ENCODE measurements at regions not wholly inside any gene's neighbourhood (a gene's known extent, or its start where the extent isn't known, plus 50 kb on each side); places are given as distances from the start of the nearest gene placed in this dataset.

DNA sequence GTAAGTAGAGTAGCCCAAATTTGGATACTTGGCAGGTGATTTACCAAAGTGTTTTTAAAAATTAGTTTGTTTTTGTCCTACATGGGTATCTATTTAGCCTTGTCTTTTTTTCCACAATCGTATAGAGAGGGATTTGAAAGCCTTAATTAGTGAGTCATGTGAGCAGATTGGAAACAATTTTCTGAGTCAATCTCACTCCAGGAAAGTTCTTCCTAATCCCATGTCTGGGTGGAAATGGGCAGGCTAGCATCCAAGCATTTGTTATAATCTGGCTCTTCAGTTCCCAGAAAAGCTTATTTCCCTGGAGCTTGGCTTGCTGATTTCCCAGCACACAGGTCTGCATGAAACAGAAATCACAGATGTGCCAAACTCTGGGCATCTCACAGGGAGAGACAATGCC is 426.9 kb upstream of the BOD1L1 start:
- Histone ChIP-seq H3K4me3 (ENCODE audit: low read length) (no peak overlapping the region), H3K36me3 (ENCODE audit: control insufficient read depth, insufficient read depth, low read length) (no peaks in the 10 kb centered on the region), H3K9ac (ENCODE audit: low read length) (no peak overlapping the region), H3K27me3 (ENCODE audit: control insufficient read depth, insufficient read depth, low read length) (no peaks in the 10 kb centered on the region), H3K27ac (ENCODE audit: low read depth, low read length) (no peak overlapping the region), H3K4me1 (ENCODE audit: control insufficient read depth, insufficient read depth, low read length) (no peaks in the 10 kb centered on the region)

DNA sequence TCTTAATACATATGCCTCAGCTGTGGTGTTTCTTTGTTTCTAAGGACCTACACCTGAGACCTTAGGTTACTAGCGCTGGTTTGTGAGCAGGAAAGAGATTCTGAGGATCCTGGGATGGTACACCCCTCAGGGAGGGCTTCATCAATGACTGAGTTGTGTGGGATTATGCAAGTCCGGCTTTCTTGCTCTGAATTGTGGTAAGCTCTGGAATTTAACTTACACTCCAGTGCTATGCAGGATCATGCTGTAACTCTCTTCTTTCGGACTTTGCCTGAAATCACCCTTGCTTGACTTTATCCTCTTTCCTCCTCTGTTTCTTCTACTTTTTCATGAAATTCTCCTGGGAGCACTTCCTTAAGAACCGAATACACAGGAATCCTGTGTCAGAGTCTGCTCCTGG is 431.5 kb upstream of the BOD1L1 start:
- Histone ChIP-seq H3K27ac (ENCODE audit: low read depth, low read length) (no peak overlapping the region), H3K9ac (ENCODE audit: low read length) (no peak overlapping the region), H3K27me3 (ENCODE audit: control insufficient read depth, insufficient read depth, low read length) (no peaks in the 10 kb centered on the region), H3K4me1 (ENCODE audit: control insufficient read depth, insufficient read depth, low read length) (no peaks in the 10 kb centered on the region), H3K36me3 (ENCODE audit: control insufficient read depth, insufficient read depth, low read length) (no peaks in the 10 kb centered on the region), H3K4me3 (ENCODE audit: low read length) (no peak overlapping the region)

DNA sequence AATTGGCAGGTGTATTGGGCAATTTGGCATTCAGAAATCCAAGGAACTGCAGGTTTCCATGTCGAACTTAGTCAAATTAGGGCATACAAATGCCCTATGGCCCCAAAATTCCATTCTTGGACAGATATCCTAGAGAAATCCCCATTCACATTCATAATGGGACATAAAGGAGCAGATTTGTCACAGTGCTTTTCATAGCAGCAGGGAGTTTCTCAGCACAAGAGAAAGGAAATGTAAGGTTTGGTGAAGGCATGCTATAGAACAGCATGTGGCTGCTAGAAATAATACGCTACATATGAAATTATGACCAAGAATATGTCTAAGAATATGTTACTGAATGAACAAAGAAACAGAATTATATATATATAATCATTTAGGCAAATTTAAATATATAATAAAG is 437.5 kb upstream of the BOD1L1 start:
- Histone ChIP-seq H3K9ac (ENCODE audit: low read length) (no peak overlapping the region), H3K27ac (ENCODE audit: low read depth, low read length) (no peak overlapping the region), H3K4me1 (ENCODE audit: control insufficient read depth, insufficient read depth, low read length) (no peaks in the 10 kb centered on the region), H3K4me3 (ENCODE audit: low read length) (no peak overlapping the region), H3K36me3 (ENCODE audit: control insufficient read depth, insufficient read depth, low read length) (no peaks in the 10 kb centered on the region), H3K27me3 (ENCODE audit: control insufficient read depth, insufficient read depth, low read length) (no peaks in the 10 kb centered on the region)

DNA sequence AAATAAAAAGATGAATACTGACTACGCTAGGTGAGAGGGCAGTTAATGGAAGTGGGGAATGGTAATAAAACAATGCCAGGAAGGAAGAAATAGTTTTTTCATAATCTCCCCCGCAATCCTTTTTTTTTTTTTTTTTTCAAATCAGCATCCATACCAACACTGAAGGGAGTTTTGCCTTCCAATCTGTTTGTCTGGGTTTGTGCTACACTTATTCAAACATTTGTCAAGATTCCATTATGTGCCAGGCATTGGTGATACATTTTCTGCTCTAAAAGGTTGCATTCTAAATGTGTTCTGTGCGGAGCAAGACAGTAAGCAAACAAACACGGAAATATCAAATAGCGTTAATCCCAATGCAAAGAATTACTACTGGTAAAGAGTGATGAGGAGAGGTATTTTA is 437.9 kb upstream of the BOD1L1 start:
- Histone ChIP-seq H3K27me3 (ENCODE audit: control insufficient read depth, insufficient read depth, low read length) (no peaks in the 10 kb centered on the region), H3K4me3 (ENCODE audit: low read length) (no peak overlapping the region), H3K27ac (ENCODE audit: low read depth, low read length) (no peak overlapping the region), H3K4me1 (ENCODE audit: control insufficient read depth, insufficient read depth, low read length) (no peaks in the 10 kb centered on the region), H3K9ac (ENCODE audit: low read length) (no peak overlapping the region), H3K36me3 (ENCODE audit: control insufficient read depth, insufficient read depth, low read length) (no peaks in the 10 kb centered on the region)

DNA sequence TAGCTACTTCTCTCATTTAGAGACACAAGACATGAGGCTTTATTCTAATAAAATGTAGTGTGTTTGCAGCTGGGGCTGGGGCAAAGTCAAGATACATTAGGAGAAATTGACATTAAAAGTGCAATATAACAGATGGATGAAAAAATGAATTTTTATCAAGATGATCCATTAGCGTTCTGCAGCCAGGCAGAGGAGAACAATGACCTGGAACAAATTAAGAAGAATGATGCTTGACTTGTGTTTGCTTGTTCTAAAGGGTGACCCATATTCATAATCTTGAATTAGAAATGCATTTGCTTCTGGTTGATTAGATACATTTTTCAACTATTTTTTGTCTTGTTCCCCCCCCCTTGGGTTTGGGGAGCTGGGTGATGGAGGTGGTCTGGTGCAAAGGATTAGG is 439.5 kb upstream of the BOD1L1 start:
- H3K27ac ChIP-seq (ENCODE audit: low read depth, low read length) = no peak overlapping the region
- no peak overlapping the region for H3K4me3 ChIP-seq (ENCODE audit: low read length)
- H3K36me3 ChIP-seq (ENCODE audit: control insufficient read depth, insufficient read depth, low read length) = no peaks in the 10 kb centered on the region
- no peaks in the 10 kb centered on the region for H3K4me1 ChIP-seq (ENCODE audit: control insufficient read depth, insufficient read depth, low read length)
- no peaks in the 10 kb centered on the region for H3K27me3 ChIP-seq (ENCODE audit: control insufficient read depth, insufficient read depth, low read length)
- no peak overlapping the region for H3K9ac ChIP-seq (ENCODE audit: low read length)

DNA sequence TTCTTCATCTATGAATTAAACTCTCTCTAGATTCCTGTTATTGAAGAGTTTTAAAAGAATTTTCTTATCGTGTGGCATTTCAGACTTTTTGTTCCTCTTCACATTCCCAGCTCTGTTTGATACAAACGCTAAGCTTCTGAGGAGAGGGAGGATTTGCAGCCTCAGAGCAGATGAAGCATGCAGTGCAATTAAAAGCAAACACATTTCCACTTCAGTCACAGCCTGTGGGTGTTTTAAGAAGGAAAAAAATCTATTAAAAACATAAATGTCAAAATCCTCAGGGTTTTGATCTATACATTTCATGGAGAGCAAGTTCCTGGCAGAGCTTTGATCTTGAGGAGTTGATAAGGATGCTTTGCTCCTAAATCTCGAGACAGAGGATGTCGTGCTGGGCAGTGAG is 442.4 kb upstream of the BOD1L1 start:
- H3K27ac ChIP-seq (ENCODE audit: low read depth, low read length) = no peak overlapping the region
- no peaks in the 10 kb centered on the region for H3K4me1 ChIP-seq (ENCODE audit: control insufficient read depth, insufficient read depth, low read length)

DNA sequence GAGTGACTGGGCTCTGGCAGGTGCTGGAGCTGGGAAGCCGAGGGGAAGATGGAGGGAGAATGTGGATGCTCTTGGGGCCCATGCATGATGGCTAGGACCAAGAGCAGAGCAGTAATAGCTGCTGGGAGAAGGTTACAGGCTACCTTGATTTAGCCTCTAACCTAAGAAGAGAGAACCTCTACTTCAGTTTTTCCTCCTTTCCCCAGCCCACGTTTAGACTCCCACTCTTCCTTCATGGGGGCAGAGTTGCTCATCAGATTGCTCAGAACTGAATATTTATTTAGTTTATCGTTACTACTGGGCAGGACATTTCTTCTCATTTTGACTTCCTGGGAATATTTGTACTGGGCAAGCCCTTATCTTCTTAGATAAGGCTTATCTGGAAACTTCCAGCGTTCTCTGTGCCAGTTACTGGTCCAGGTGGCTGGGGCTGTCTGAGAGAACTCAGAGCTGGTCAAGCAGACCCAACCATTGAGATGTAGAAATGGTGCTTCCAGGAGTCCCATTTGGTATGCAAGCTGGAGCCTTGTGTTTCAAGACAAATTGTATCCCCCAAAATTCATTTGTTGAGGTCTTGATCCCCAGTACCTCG is 442.9 kb upstream of the BOD1L1 start:
- Histone ChIP-seq H3K27ac (ENCODE audit: low read depth, low read length) (no peak overlapping the region), H3K36me3 (ENCODE audit: control insufficient read depth, insufficient read depth, low read length) (no peaks in the 10 kb centered on the region), H3K4me1 (ENCODE audit: control insufficient read depth, insufficient read depth, low read length) (no peaks in the 10 kb centered on the region), H3K27me3 (ENCODE audit: control insufficient read depth, insufficient read depth, low read length) (no peaks in the 10 kb centered on the region), H3K4me3 (ENCODE audit: low read length) (no peak overlapping the region), H3K9ac (ENCODE audit: low read length) (no peak overlapping the region)

More for the DNA sequence above, 442.4 kb upstream of the BOD1L1 start:
- Histone ChIP-seq H3K4me3 (ENCODE audit: low read length) (no peak overlapping the region), H3K27me3 (ENCODE audit: control insufficient read depth, insufficient read depth, low read length) (no peaks in the 10 kb centered on the region), H3K36me3 (ENCODE audit: control insufficient read depth, insufficient read depth, low read length) (no peaks in the 10 kb centered on the region), H3K9ac (ENCODE audit: low read length) (no peak overlapping the region)

DNA sequence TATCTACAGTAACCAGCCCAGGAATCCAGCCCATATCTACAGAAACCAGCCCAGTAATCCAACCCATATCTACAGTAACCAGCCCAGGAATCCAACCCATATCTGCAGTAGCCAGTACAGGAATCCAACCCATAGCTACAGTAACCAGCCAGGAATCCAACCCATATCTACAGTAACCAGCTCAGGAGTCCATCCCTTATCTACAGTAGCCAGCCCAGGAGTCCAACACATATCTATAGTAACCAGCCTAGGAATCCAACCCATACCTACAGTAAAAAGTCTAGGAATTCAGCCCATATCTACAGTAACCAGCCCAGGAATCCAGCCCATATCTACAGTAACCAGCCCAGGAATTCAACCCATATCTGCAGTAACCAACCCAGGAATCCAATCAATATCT is 445.0 kb upstream of the BOD1L1 start:
- Histone ChIP-seq H3K27ac (ENCODE audit: low read depth, low read length) (no peak overlapping the region), H3K9ac (ENCODE audit: low read length) (no peak overlapping the region), H3K4me3 (ENCODE audit: low read length) (no peak overlapping the region), H3K4me1 (ENCODE audit: control insufficient read depth, insufficient read depth, low read length) (no peaks in the 10 kb centered on the region), H3K36me3 (ENCODE audit: control insufficient read depth, insufficient read depth, low read length) (no peaks in the 10 kb centered on the region), H3K27me3 (ENCODE audit: control insufficient read depth, insufficient read depth, low read length) (no peaks in the 10 kb centered on the region)

DNA sequence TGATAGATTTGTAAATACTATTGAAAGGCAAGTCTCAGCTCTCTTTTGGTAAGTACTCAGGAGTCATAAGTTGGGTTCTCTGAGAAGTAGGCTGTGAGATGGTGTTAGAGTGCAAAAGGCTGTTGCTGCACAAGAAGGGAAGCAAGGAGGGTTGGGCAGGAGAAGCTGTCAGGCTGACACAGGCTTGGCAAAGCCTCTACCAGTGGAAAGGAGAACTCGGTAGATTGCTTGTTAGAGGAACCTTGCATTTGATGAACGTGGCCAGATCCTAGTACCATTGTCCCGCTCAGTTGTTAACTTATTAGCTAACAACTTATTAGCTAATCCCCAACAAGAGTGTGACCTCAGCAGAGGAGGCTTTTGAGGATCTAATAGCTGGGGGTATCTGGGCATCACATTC is 449.3 kb upstream of the BOD1L1 start:
- no peaks in the 10 kb centered on the region for H3K36me3 ChIP-seq (ENCODE audit: control insufficient read depth, insufficient read depth, low read length)
- no peaks in the 10 kb centered on the region for H3K27me3 ChIP-seq (ENCODE audit: control insufficient read depth, insufficient read depth, low read length)
- no peak overlapping the region for H3K27ac ChIP-seq (ENCODE audit: low read depth, low read length)
- H3K4me3 ChIP-seq (ENCODE audit: low read length) = no peak overlapping the region
- H3K4me1 ChIP-seq (ENCODE audit: control insufficient read depth, insufficient read depth, low read length) = no peaks in the 10 kb centered on the region
- H3K9ac ChIP-seq (ENCODE audit: low read length) = no peak overlapping the region

DNA sequence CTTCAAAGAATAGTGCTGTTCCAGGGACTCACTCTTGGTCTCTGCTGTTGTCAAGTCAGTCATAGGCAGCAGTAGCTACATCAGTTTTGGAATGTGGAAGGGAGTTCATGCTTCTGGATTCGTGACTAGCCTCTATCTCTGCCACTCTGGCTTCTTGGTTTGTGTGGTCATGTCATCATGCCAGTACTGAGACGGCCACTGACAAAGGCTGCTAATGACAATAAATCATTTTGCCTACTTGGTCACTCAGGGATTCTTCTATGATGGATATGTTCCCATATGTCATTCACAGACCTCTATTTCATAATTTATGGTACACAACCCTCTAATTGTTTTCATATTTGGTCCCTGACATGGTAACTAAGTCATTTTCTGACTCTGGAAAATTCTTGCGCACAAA is 450.8 kb upstream of the BOD1L1 start:
- H3K9ac ChIP-seq (ENCODE audit: low read length) = no peak overlapping the region
- no peak overlapping the region for H3K27ac ChIP-seq (ENCODE audit: low read depth, low read length)
- H3K4me3 ChIP-seq (ENCODE audit: low read length) = no peak overlapping the region
- no peaks in the 10 kb centered on the region for H3K4me1 ChIP-seq (ENCODE audit: control insufficient read depth, insufficient read depth, low read length)
- no peaks in the 10 kb centered on the region for H3K27me3 ChIP-seq (ENCODE audit: control insufficient read depth, insufficient read depth, low read length)
- H3K36me3 ChIP-seq (ENCODE audit: control insufficient read depth, insufficient read depth, low read length) = no peaks in the 10 kb centered on the region

DNA sequence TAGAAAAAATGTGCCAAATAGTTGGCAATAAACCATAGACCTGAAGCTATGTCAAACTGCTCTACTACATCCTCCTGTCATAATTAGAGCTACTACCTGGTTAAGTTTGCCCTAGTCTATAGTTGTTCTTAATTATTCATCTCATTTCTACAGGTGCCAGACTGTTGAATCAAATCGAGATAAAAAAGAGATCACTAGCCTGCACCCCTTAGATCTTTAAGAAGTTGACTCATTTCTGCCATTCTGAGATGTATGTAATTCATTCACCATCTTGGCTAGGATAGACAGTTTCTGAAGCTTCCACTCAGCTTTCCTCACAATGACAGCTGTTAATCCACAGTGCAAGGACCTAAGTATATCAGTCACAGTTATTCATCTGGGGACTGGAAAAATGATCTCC is 452.1 kb upstream of the BOD1L1 start:
- H3K27me3 ChIP-seq (ENCODE audit: control insufficient read depth, insufficient read depth, low read length) = no peaks in the 10 kb centered on the region
- no peaks in the 10 kb centered on the region for H3K36me3 ChIP-seq (ENCODE audit: control insufficient read depth, insufficient read depth, low read length)
- H3K9ac ChIP-seq (ENCODE audit: low read length) = no peak overlapping the region
- no peak overlapping the region for H3K4me3 ChIP-seq (ENCODE audit: low read length)
- no peaks in the 10 kb centered on the region for H3K4me1 ChIP-seq (ENCODE audit: control insufficient read depth, insufficient read depth, low read length)
- no peak overlapping the region for H3K27ac ChIP-seq (ENCODE audit: low read depth, low read length)

DNA sequence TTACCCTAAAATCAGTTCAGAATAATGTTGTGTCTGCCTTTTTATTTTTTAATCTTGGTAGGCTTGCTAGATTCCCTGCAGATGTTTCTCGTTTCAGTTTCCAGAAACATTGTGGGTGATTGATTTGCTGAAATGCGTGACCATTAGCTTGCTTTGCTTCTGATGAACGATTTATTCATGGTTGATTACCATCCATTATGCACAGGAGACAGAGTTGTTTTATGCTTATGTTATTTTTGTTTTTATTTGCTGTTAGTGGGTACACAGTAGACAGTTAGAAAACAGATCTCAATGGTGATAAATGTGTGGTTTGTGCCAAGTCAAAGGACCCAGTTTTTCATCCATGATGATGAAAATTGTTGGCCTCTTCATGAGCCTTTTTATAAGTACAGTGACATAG is 455.6 kb upstream of the BOD1L1 start:
- no peaks in the 10 kb centered on the region for H3K36me3 ChIP-seq (ENCODE audit: control insufficient read depth, insufficient read depth, low read length)
- H3K27me3 ChIP-seq (ENCODE audit: control insufficient read depth, insufficient read depth, low read length) = no peaks in the 10 kb centered on the region
- no peak overlapping the region for H3K9ac ChIP-seq (ENCODE audit: low read length)
- H3K27ac ChIP-seq (ENCODE audit: low read depth, low read length) = no peak overlapping the region
- no peak overlapping the region for H3K4me3 ChIP-seq (ENCODE audit: low read length)
- H3K4me1 ChIP-seq (ENCODE audit: control insufficient read depth, insufficient read depth, low read length) = no peaks in the 10 kb centered on the region

DNA sequence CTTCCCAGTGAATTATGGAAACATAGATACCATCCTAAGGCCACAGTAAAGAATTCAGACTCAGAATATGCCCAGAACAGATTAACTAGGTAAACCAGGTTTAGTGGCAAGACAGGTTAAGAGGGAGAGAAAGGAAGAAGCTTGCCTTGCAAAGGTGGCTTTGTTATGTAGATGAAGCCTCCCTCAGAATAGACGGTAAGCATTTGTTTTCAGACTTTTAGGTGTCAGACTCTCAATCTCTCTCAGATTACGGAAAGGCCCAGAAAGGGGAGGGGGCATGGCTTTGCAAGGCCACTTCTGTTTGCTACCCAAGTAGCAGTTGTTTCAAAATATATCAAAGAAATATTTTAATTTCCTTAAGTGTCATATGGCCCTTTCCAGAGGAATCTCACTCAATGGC is 457.1 kb upstream of the BOD1L1 start:
- Histone ChIP-seq H3K36me3 (ENCODE audit: control insufficient read depth, insufficient read depth, low read length) (no peaks in the 10 kb centered on the region), H3K4me3 (ENCODE audit: low read length) (no peak overlapping the region), H3K9ac (ENCODE audit: low read length) (no peak overlapping the region), H3K27me3 (ENCODE audit: control insufficient read depth, insufficient read depth, low read length) (no peaks in the 10 kb centered on the region), H3K27ac (ENCODE audit: low read depth, low read length) (no peak overlapping the region), H3K4me1 (ENCODE audit: control insufficient read depth, insufficient read depth, low read length) (no peaks in the 10 kb centered on the region)

Measured in rectal smooth muscle tissue (tissue), 1 donor.